Fibroblast of the conjunctiva (primary cell): ENCODE measurements at regions not wholly inside any gene's neighbourhood (a gene's known extent, or its start where the extent isn't known, plus 50 kb on each side); places are given as distances from the start of the nearest gene placed in this dataset.
A peak's percentile ranks its signal among the peaks of the same experiment; 100 is the strongest.
"Not testable (repeated sequence)": the region's sequence is repeated elsewhere in the genome, so short reads cannot be mapped to it uniquely, and the experiment has no call there.

Experiments
- DNase-seq: peaks from one replicate; pipeline ENCODE4 v3.0.0-alpha.2; 2010; ENCODE audit warnings: low read depth

- DNase-seq, result no peak
These were observed 231.0 kb downstream of the RAB11FIP4 start for GRCh38 chr17:31622500-31622899.

DNA sequence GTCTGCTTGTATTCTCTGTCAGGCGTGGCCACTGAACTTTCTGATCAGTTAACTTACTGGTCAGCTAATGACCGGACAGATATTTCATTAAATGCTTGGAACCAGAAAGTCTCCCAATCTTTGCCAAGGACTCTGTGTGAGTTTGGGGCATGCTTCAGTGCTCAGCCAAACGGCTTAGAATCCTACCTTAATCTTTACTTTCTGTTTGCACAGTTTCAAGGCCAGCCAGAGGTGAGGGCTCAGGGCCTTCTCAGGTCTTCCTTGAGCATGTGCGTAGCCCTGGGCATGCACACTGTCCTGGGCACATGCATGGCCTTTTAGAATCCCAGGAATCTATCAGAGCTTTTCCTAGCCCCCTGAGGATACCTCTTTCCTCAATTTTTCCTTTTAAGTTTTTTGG, 230.1 kb downstream of the RAB11FIP4 start:
- DNase-seq, result no peak

- not testable (repeated sequence) for DNase-seq
These were observed 219.6 kb downstream of the RAB11FIP4 start for GRCh38 chr17:31611053-31611452.

DNA sequence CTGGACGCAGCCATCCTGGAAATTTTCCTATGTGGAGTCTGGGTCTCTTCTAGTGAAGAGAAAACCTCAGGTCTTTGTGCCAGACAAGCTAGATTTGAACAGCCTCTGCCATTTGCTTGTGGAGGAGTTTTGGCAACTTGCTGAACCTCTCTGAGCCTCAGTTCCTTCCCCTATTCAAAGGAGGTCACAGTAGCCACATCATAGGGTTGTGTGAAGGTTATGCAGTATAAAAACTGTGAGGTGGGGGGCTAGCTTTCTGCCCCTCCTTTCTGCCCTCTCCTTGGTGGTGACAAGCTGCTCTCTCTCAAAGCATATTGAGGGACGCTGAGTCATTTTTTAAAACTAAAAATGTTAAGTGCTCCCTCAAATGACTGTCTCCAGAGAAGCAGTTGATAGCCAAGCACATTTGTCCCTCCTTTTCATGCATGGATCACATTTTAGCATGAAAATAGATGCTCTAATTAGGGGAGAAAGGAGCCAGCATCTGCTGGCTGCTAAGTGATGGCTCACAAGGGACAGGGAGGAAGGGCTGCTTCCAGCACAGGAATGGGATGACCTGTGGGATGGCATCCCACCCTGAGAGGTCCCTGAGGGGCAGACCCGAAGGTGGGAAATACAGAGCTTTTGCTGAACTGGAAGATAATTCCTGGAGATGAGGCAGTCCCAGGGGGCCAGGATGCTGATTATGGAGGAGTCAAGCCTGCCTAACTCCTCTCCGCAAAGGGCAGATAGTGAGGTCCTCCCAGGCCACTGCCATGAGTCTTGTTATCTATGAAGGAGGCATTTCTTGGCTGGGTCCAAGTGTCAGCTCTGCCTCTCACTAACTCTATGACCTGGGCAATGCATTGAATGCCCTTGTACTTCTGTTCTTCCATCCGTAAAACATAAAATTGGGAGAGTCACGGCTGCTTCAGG, 218.8 kb downstream of the RAB11FIP4 start:
- no peak for DNase-seq

GRCh38 chr17:31609331-31609730, 217.9 kb downstream of the RAB11FIP4 start:
- DNase-seq, result no peak

- no peak for DNase-seq
These were observed 217.3 kb downstream of the RAB11FIP4 start for GRCh38 chr17:31608659-31609254.

- DNase-seq, result no peak
These were observed 214.3 kb downstream of the RAB11FIP4 start for GRCh38 chr17:31605761-31606160.

DNA sequence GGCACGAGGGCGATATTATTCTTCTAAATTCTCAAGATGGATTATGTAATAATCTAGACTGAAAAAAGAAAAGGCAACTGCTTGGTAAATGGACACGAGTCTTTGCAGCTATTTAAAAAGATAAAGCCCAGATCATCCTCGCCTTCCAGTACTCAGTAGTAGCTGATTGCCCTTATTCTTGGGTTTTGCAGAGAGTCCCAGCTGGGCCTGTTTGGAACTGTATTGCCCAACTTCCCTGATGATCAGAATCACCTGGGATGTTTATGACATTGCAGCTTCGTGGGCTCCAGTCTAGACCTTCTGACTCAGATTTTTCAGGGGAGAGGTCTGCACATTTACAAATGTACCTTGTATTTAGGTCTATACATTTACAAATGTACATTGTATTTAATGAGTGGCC, 213.5 kb downstream of the RAB11FIP4 start:
- DNase-seq, result no peak

DNA sequence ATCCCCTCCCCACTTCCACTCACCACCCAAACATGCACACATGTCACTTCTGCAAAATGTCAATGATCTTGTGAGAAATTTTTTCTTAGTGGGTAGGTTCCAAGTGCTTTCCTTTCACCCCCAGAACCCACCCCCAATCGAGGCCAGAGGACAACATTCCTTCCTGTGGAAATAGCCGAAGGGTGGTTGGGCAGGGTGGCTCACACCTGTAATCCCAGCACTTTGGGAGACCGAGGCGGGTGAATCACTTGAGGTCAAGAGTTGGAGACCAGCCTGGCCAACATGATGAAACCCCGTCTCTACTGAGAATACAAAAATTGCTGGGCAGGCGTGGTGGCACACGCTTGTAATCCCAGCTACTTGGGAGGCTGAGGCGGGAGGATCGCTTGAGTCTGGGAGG, 208.7 kb downstream of the RAB11FIP4 start:
- DNase-seq, result not testable (repeated sequence)

GRCh38 chr17:31598921-31599571, 207.6 kb downstream of the RAB11FIP4 start:
- DNase-seq, result no peak

- DNase-seq, result no peak
These were observed 206.9 kb downstream of the RAB11FIP4 start for GRCh38 chr17:31598399-31598782.

DNA sequence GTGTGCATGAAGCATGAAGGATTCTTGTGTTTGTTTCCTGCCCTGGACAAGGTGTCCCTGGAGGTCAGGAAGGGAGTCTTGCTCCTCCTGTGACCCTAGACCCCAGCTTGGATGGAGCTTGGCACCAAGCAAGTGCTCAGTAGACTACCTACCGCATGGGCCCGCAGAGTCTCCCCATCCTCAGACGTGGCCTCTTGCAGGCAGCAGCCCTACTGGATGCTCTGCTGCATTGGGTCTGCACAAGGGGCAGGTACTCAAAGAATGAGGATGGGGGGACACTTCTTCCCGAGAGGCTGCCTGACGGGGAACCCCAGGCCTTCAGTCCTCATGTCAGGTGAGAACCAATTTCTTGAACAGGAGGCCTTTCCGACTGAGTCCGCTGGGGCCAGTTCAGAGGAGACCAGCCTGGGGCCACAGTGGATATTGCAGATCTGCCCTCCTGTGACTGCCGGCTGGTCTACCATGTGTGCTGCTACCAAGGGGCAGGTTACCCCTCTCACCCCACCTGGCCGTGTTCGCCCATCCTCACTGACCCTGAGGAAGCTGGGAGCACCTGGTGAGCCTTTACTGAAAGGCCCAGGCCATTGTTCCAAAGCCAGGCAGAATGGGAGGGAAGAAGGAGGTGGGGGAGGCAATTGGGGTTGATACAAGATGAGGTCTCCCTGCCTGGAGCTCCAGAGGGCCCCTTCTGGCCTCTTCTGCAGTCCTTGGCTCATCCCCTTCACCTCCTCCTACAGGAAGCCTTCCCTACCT, 206.3 kb downstream of the RAB11FIP4 start:
- no peak for DNase-seq

- DNase-seq, result peak; percentile 91
These were observed 205.2 kb downstream of the RAB11FIP4 start for GRCh38 chr17:31596382-31597323.

GRCh38 chr17:31595666-31596381, 204.3 kb downstream of the RAB11FIP4 start:
- DNase-seq, result no peak

DNA sequence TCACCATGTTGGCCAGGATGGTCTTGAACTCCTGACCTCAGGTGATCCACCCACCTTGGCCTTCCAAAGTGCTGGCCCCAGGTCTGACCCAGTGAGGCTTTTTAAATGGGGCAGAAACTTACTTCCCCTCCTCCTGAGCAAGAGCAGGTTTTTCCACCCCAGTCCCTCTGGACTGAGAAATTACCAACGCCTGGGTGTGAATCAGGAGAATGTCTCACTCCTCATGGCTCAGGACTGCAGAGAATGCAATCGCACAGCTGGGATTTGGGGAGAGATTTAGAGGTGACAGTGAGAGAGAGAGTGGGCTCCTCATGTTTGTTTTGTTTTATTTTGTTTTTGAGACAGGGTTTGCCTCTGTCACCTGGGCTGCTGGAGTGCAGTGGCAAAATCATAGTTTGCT, 203.6 kb downstream of the RAB11FIP4 start:
- no peak for DNase-seq

- no peak for DNase-seq
These were observed 202.9 kb downstream of the RAB11FIP4 start for GRCh38 chr17:31594416-31594815.

GRCh38 chr17:31593806-31594205, 202.3 kb downstream of the RAB11FIP4 start:
- DNase-seq, result no peak

DNA sequence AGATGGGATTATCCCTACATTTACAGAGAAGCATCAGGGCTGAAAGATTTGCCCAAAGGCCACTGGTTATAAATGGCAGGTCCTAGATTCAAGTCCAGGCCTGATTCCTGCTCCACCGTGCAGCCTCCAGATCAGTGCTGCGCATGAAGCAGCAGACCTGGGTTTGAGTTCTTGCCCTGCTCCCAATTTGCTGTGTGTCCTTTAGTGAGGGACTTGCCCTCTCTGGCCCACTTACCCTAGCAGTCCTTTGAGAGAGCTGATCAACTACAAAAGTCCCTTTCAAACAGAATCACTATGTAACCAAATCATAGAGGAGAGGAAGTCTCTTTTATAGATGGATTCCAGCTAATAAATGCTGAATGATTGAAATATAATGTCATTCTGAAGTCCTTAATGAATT, 200.4 kb downstream of the RAB11FIP4 start:
- DNase-seq, result no peak

- DNase-seq, result no peak
These were observed 197.0 kb downstream of the RAB11FIP4 start for GRCh38 chr17:31588512-31588911.

- DNase-seq, result no peak
These were observed 196.6 kb downstream of the RAB11FIP4 start for GRCh38 chr17:31588034-31588433.
